Effector memory CD8-positive, alpha-beta T cell (primary cell): ENCODE measurements at regions not wholly inside any gene's neighbourhood (a gene's known extent, or its start where the extent isn't known, plus 50 kb on each side); places are given as distances from the start of the nearest gene placed in this dataset.
A peak's percentile ranks its signal among the peaks of the same experiment; 100 is the strongest.

Experiments used
- ATAC-seq: fragments of 150-1000 bp; cut with Tn5 transposase; replicated peaks from 2 replicates; pipeline ENCODE4 v1.10.0; 2021; ENCODE audit warnings: mild to moderate bottlenecking, moderate library complexity
- DNase-seq, 3 experiments: peaks; one replicate each; pipeline ENCODE4 v3.0.0; 2021
- H3K27ac Mint-ChIP-seq, 2 donors: one replicate each; pipeline ENCODE4 v1.8.0; 2022; ENCODE audit warnings: mild to moderate bottlenecking in 2 of 2, mixed read lengths in 2 of 2, moderate library complexity in 2 of 2
- H3K27me3 Mint-ChIP-seq, 2 donors: one replicate each; pipeline ENCODE4 v1.8.0; 2022; ENCODE audit warnings: mixed read lengths in 2 of 2
- H3K36me3 Mint-ChIP-seq: one replicate; pipeline ENCODE4 v1.8.0; 2022; ENCODE audit warnings: mild to moderate bottlenecking, moderate library complexity, mixed read lengths; ENCODE audit not compliant: insufficient read depth
- H3K4me1 Mint-ChIP-seq, 2 donors: one replicate each; pipeline ENCODE4 v1.8.0; 2022; ENCODE audit warnings: low read depth in 2 of 2, mixed read lengths in 2 of 2
- H3K4me3 Mint-ChIP-seq, 2 donors: one replicate each; pipeline ENCODE4 v1.8.0; 2022; ENCODE audit warnings: mild to moderate bottlenecking in 2 of 2, mixed read lengths in 2 of 2, moderate library complexity in 2 of 2
- H3K9me3 Mint-ChIP-seq, 2 donors: one replicate each; pipeline ENCODE4 v1.8.0; 2022; ENCODE audit warnings: mixed read lengths in 2 of 2

GRCh38 chr10:93182790-93183189, 109.1 kb downstream of the CYP26A1 start:
- Mint-ChIP-seq H3K4me3 (no peak overlapping the region), H3K27ac (no peak overlapping the region), H3K4me1 (no peaks in the 10 kb centered on the region), H3K9me3 (no peaks in the 10 kb centered on the region), H3K27me3 (peaks cover 13 to 16% of the 10 kb centered on the region in 2 donors), H3K36me3 (no peaks in the 10 kb centered on the region)
- ATAC-seq (no peak), DNase-seq (no peak)

DNA sequence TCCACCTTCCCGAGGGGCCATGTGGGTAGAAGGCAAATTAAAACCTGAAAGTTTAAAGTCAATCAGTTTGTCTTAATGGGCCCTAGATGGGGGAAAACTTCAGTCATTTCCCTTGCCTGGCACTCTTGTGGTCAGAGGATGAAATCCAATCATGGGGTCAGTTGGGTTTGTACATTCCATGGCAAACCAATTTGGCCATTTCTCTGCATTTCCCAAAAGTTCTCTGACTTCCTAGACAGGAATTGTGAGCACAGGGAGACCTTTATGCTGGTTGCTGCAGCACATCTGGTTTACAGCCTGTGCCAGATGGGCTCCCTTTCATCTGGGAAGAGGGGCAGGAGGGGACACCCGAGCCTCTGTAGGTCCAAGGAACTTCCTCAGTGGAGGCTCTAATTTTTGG, 113.0 kb downstream of the CYP26A1 start:
- Mint-ChIP-seq H3K9me3 (no peaks in the 10 kb centered on the region), H3K27ac (no peak overlapping the region), H3K4me1 (no peaks in the 10 kb centered on the region), H3K36me3 (no peaks in the 10 kb centered on the region), H3K4me3 (no peak overlapping the region), H3K27me3 (peaks cover 28 to 34% of the 10 kb centered on the region in 2 donors)
- ATAC-seq (no peak), DNase-seq (no peak)

DNA sequence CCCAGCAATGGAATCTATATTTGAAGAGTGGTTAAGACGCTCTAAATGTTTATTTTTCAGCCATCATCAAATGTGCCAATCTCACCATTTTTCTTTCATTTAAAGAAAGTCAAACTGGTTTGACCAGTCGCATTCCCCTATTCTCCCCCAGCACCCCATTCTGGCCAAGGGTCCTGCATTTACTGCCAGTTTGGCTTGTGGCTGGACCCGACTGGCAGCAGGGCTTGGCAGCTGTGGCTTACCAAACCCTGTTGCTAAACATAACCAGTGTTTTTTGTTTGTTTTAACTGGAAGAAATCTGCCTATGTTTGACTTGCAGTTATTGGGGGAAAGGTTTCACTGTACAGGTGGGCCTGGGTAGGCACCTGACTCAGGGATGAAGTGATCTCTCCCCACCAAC, 116.3 kb downstream of the CYP26A1 start:
- no peak for DNase-seq
- Mint-ChIP-seq H3K27ac (no peak overlapping the region), H3K9me3 (no peaks in the 10 kb centered on the region), H3K4me3 (no peak overlapping the region), H3K36me3 (no peaks in the 10 kb centered on the region), H3K4me1 (no peaks in the 10 kb centered on the region), H3K27me3 (peaks cover 35 to 49% of the 10 kb centered on the region in 2 donors)
- no peak for ATAC-seq

GRCh38 chr10:93190372-93190771, 116.7 kb downstream of the CYP26A1 start:
- H3K36me3 Mint-ChIP-seq: no peaks in the 10 kb centered on the region
- H3K9me3 Mint-ChIP-seq: no peaks in the 10 kb centered on the region
- ATAC-seq (no peak), DNase-seq (no peak)
- H3K4me1 Mint-ChIP-seq: no peaks in the 10 kb centered on the region
- H3K4me3 Mint-ChIP-seq: no peak overlapping the region
- peaks cover 30 to 45% of the 10 kb centered on the region in 2 donors for H3K27me3 Mint-ChIP-seq
- no peak overlapping the region for H3K27ac Mint-ChIP-seq

- no peak for DNase-seq
- Mint-ChIP-seq H3K36me3 (no peaks in the 10 kb centered on the region), H3K27ac (no peak overlapping the region), H3K4me3 (no peak overlapping the region), H3K4me1 (peaks cover 0 to 6% of the 10 kb centered on the region in 2 donors), H3K27me3 (peaks cover 27 to 50% of the 10 kb centered on the region in 2 donors), H3K9me3 (no peaks in the 10 kb centered on the region)
- ATAC-seq: no peak
Measured at GRCh38 chr10:93193906-93194305, 120.2 kb downstream of the CYP26A1 start.

DNA sequence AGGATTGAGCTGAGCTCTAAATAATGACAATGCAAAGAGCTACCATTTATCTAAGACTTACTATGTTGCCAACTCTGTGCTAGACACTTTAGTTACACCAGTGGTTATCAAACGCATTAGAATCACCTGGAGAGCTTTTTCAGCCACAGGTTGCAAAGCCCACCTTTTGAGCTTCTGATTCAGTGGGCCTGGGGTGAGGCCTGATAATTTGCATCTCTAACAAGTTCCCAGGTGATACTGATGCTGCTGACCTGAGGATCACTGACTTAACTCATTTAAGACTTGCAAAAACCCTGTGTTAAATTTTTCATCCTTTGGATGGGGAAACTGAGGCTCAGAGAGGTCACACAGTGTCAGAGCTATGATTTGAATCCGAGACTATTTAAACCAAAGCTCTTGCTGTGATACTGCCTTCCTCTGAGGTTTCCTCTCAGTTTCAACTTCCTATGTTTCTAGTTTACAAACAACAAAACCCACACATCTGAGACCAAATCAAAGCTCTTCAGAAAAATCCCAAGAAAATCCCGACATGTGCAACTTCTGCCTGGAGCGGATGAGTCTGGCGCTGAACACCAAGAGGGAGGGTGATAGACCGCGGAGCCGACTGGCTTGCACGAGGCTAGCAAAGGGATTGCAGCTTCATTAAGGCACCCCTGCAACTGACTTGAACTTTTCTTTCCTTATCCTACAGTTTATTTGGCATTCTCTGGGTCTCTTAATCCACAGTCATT, 124.9 kb downstream of the CYP26A1 start:
- Mint-ChIP-seq H3K36me3 (no peaks in the 10 kb centered on the region), H3K27me3 (peaks cover 35 to 46% of the 10 kb centered on the region in 2 donors)

DNA sequence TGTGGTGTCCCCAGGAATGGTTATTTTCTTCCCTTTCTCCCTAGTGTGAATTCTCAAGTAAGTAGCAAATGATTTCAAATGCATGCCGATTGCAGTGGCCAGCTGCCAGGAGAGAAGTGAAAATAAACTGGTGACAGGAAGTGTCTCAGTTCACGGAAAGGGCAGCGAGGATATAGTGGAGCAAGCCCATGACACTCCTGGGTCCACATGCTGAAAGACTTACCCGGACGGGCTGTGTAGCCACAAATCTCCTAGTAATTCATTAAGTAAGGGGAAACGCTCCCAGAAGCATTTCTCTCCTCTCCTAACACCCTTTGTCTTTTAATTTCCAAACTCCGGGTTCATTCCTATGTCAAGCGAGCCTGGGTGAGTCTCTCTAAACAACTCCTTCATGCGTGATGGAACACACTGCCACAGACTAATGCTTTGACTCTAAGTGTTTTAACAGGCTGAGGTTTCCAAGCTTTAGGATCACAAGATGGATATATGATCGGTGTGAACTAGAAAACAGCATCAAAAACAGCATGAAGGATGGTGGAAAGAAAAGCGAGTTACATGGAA, 125.6 kb downstream of the CYP26A1 start:
- Mint-ChIP-seq H3K4me1 (peaks cover 0 to 6% of the 10 kb centered on the region in 2 donors), H3K36me3 (no peaks in the 10 kb centered on the region), H3K27ac (no peak overlapping the region), H3K9me3 (no peaks in the 10 kb centered on the region), H3K27me3 (peaks cover 27 to 40% of the 10 kb centered on the region in 2 donors), H3K4me3 (peak overlapping the region in 1 of 2 donors; percentile 40)
- ATAC-seq: no peak
- no peak for DNase-seq

More for the DNA sequence above, 124.9 kb downstream of the CYP26A1 start:
- peak overlapping the region in 1 of 2 donors; percentile 40 for H3K4me3 Mint-ChIP-seq
- H3K9me3 Mint-ChIP-seq: no peaks in the 10 kb centered on the region
- peaks cover 0 to 6% of the 10 kb centered on the region in 2 donors for H3K4me1 Mint-ChIP-seq
- ATAC-seq (no peak), DNase-seq (no peak)
- H3K27ac Mint-ChIP-seq: no peak overlapping the region

GRCh38 chr10:93204494-93205485, 131.1 kb downstream of the CYP26A1 start:
- no peak for ATAC-seq
- no peak overlapping the region for H3K4me3 Mint-ChIP-seq
- H3K9me3 Mint-ChIP-seq: no peaks in the 10 kb centered on the region
- DNase-seq: no peak
- no peak overlapping the region for H3K27ac Mint-ChIP-seq
- H3K36me3 Mint-ChIP-seq: no peaks in the 10 kb centered on the region
- H3K27me3 Mint-ChIP-seq: peaks cover 7 to 12% of the 10 kb centered on the region in 2 donors
- no peaks in the 10 kb centered on the region for H3K4me1 Mint-ChIP-seq

GRCh38 chr10:93206652-93207051, 133.0 kb downstream of the CYP26A1 start:
- no peak overlapping the region for H3K27ac Mint-ChIP-seq
- peaks cover 5 to 7% of the 10 kb centered on the region in 2 donors for H3K27me3 Mint-ChIP-seq
- no peaks in the 10 kb centered on the region for H3K36me3 Mint-ChIP-seq
- no peak overlapping the region for H3K4me3 Mint-ChIP-seq
- ATAC-seq (no peak), DNase-seq (no peak)
- H3K9me3 Mint-ChIP-seq: no peaks in the 10 kb centered on the region
- no peaks in the 10 kb centered on the region for H3K4me1 Mint-ChIP-seq

GRCh38 chr10:93208717-93209464, 135.2 kb downstream of the CYP26A1 start:
- H3K36me3 Mint-ChIP-seq: no peaks in the 10 kb centered on the region
- H3K27me3 Mint-ChIP-seq: peaks cover 0 to 7% of the 10 kb centered on the region in 2 donors
- no peaks in the 10 kb centered on the region for H3K9me3 Mint-ChIP-seq
- H3K4me1 Mint-ChIP-seq: no peaks in the 10 kb centered on the region
- ATAC-seq: no peak
- no peak overlapping the region for H3K27ac Mint-ChIP-seq
- H3K4me3 Mint-ChIP-seq: no peak overlapping the region
- no peak for DNase-seq

DNA sequence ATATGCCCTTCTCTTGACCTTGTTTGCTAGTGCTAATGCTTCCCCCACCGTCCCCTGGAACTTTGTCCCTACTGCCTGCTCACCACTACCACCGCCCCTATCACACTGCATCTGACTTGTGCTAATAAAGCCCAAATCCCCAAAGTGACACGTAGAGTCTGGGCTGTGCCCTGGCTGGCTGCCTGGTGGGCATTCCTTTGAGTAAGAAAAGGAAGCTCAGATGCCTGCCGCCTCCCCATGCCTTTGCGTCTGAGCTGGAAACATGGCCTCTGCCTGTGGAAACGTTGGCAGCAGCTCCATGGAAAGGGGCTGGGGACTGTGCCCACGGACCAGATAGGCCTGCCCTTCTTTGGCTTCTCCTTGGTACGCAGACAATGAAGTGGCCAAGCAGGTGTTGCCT, 138.3 kb downstream of the CYP26A1 start:
- Mint-ChIP-seq H3K4me1 (no peaks in the 10 kb centered on the region), H3K36me3 (no peaks in the 10 kb centered on the region), H3K9me3 (no peaks in the 10 kb centered on the region), H3K27ac (no peak overlapping the region), H3K27me3 (peaks cover 12 to 16% of the 10 kb centered on the region in 2 donors), H3K4me3 (no peak overlapping the region)
- DNase-seq (no peak), ATAC-seq (no peak)

GRCh38 chr10:93215312-93215711, 141.6 kb downstream of the CYP26A1 start:
- DNase-seq (no peak), ATAC-seq (no peak)
- Mint-ChIP-seq H3K27ac (no peak overlapping the region), H3K9me3 (no peaks in the 10 kb centered on the region), H3K27me3 (peaks cover 17 to 21% of the 10 kb centered on the region in 2 donors), H3K4me1 (no peaks in the 10 kb centered on the region), H3K4me3 (no peak overlapping the region), H3K36me3 (no peaks in the 10 kb centered on the region)
